Muscle of arm (tissue), 1 donor: ENCODE measurements at regions not wholly inside any gene's neighbourhood (a gene's known extent, or its start where the extent isn't known, plus 50 kb on each side); places are given as distances from the start of the nearest gene placed in this dataset.
"Not testable (repeated sequence)": the region's sequence is repeated elsewhere in the genome, so short reads cannot be mapped to it uniquely, and the experiment has no call there.

ENCODE experiments used
- DNase-seq: peaks from one replicate; pipeline ENCODE4 v3.0.0-alpha.2; 2013

- DNase-seq = no peak
Observed at GRCh38 chr18:70826571-70826970, 537.7 kb downstream of the SOCS6 start.

DNA sequence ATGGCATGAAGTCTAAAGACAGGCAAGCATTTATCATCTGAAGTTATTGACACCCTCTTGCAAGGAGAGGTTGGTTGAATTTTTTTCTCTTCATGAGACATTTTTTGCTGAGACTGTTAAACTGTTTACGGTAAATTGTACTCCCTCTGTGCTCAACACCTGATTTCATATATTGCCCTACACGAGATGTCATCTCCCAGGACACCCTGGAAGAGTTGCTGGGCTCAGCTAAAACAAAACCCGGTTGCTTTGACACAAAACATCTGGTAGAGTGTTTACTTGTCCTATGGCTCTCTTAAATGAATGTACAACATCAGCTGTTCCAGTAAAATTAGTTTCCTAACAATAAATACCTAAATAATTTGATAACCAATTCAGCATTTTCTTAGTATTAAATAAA is 533.8 kb downstream of the SOCS6 start:
- DNase-seq = no peak

DNA sequence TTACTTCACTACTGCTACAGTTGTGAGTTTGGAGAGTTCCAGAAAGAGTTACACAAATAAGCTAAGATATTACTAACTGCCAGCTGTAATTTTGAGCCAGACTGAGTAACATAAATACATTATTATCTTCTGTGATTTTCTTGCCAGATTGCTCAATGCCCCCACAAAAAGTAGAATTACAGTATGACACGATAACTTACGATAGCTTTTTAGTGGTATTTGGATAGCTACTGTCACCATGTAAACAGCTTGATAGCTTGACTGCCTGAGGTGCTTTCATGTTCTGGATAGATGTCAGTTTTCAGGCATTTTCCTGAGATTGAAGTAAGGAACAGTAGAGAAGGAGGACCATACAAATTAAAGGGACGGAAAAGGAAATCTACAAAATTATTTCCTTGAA is 533.3 kb downstream of the SOCS6 start:
- DNase-seq = no peak

GRCh38 chr18:70808481-70809056 is 519.7 kb downstream of the SOCS6 start:
- DNase-seq = no peak

DNA sequence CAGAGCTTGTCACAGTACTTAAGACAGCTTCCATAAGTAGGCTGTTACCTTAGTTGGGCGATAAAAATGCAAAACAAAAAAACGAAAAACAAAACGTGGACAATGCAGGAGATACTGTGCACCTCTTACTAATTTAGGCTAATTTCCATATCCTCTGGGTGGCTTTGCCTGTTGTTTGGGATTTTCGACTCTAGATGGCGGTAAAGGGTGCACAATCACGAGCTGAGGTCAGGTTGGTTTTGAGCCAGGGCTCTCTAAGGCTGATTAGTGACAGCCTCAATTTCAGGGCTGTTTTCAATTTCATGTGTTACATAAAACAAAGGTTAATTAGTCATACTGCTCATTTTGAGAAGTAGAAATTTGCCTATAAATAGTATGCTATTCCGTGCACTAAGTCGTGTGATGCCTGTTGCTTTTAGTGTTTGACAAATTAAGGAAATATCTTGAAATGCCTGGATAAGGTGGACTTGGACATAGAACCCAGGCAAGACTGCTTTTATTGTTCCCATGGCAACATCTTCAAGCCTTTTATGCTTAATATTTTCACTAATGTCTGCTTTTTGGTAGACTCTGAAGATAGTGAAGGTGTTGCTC is 493.1 kb downstream of the SOCS6 start:
- no peak for DNase-seq

GRCh38 chr18:70766254-70766653 is 477.4 kb downstream of the SOCS6 start:
- not testable (repeated sequence) for DNase-seq

- no peak for DNase-seq
Observed at GRCh38 chr18:70762812-70763211, 474.0 kb downstream of the SOCS6 start.

DNA sequence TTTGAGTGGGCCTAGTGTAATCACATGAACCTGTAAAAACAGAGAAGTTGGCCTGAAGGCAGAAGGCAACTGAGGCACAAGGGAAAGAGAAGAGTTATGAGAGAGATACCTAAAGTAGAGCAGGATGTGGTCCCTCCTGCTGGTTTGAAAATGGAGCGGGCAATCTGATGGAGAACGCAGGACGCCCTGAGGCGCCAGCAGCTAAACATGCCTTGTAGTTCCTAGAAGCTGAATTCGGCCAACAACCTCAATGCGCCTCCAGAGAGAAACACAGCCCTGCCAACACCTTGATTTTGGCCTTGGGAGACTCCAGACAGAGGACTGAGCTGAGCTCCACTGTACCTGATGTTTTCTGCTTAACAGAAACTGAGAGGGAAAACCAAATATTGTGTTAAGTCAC is 469.9 kb downstream of the SOCS6 start:
- no peak for DNase-seq

DNA sequence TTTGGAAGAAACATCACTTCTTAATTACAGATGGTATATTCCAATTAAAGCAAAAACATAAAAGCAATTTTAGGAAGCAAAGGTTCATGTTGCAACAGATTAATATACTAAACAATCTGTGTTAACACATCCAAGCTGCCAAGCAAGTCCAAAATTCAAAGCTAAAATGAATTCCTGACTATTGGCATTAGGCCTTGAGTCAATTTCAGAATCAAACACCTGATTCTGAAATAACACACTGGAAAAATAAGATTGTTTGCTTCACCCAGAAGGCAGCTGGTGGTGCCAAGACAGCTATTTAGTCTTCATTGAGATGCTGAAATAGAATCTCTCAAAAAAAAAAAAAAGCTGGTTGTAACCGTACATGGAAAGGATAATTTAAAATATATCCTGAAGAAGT is 465.6 kb downstream of the SOCS6 start:
- DNase-seq = no peak

DNA sequence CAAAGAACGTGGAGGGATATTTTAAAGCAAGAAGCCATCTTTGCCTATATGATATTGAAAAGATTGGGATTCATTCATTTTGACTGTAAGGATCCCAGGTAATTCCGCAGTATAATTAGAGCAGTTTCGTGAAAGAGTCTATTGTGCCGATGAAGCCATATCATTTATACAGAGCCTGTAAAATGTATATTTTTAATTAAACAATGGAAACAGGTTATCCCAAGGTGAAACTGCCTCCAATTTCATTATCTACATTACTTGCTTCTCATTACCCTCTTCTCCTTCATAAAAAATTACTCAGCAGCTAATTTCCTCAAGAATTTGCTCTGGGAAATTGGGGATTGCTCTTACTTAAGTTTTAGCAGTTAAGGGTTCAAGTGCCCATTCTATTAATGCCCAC is 444.1 kb downstream of the SOCS6 start:
- DNase-seq = no peak

DNA sequence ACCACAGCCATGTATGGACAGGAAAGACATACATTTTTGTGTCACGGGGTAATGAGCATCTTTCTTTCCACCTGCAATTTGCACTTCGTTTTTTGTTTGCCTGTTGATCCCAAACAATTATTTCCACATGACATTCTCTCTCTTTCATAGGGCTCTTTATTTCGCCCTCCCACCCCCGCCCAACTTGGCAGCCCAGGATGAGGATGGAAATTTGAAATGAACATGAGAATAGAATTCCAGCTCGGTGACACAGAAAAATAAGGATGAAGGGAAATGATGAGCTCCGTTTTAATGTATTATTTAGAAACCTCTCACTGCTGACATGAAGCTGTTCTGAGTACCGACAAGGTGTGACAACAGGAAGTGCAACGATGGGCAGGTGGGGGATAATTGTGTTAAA is 443.3 kb downstream of the SOCS6 start:
- no peak for DNase-seq

GRCh38 chr18:70720607-70721006 is 431.8 kb downstream of the SOCS6 start:
- no peak for DNase-seq

- no peak for DNase-seq
Observed at GRCh38 chr18:70709720-70710119, 420.9 kb downstream of the SOCS6 start.

DNA sequence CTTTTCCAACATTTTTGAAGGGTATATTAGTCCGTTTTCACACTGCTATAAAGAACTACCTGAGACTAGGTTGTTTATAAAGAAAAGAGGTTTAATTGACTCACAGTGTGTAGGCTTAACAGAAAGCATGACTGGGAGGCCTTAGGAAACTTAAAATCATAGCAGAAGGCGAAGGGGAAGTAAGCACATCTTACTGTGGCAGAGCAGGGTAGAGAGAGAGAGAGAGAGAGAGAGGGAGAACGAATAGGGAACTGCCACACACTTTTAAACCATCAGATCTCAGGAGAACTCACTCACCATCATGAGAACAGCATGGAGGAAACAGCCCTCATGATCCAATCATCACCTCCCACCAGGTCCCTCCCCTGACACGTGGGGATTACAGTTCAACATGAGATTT is 420.3 kb downstream of the SOCS6 start:
- no peak for DNase-seq

GRCh38 chr18:70705831-70706416 is 417.1 kb downstream of the SOCS6 start:
- DNase-seq = no peak

- DNase-seq = no peak
Observed at GRCh38 chr18:70700496-70700895, 411.7 kb downstream of the SOCS6 start.

DNA sequence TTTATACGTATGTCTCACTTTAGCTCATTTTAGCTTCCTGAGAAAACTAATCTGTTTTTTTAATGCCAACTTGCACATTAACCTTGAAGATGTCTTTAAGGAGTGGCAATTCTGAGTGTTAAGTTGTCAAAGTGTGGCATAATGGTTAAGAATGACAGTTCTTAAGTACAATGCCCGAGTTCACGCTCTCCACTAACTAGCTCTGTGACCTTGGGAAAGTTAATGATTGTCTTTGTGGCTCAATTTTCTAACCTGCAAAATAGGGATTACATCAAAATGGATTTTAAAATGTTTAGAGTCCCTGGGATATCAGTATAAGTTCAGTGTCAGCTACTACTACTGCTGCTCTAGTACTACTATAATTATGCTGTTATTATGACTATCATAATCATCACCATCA is 409.7 kb downstream of the SOCS6 start:
- DNase-seq = no peak

- DNase-seq = no peak
Observed at GRCh38 chr18:70693246-70693645, 404.4 kb downstream of the SOCS6 start.

GRCh38 chr18:70689765-70690164 is 400.9 kb downstream of the SOCS6 start:
- DNase-seq = not testable (repeated sequence)

DNA sequence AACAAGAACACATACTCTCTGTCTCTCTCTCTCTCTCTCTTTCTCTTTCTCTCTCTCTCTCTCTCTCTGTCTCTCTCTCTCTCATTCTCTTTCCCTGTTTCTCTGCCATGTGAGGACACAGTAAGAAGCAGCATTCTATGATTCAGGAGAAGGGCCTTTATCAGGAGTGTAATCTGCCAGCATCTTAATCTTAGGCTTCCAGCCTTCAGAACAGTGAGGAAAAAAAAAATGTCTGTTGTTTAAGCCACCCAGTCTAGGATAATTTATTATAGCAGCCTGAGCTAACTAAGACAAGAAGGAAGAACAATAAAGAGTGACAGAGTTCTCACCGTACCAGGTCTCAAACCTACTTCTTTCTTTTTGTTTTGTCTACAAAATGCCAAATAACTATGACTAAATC is 399.4 kb downstream of the SOCS6 start:
- DNase-seq = no peak

DNA sequence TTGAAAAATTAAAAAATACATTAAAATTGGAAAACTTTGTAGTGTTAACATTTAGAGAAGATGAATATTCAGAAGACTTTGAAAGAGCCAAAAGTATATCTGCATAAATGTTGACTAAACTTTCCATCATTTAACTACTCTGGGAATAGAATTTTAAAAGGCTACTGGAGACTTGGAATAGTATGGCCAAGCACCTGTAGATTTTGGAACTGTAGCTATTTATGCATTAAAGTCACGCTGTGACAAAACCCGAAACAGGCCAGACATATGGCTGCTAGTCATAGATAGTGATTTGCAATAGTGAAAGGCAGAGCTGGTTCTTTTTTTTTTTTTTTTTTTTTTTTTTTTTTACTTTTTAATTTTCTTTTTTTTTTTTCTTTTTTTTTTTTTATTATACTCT is 396.0 kb downstream of the SOCS6 start:
- DNase-seq = no peak

GRCh38 chr18:70683263-70683662 is 394.4 kb downstream of the SOCS6 start:
- no peak for DNase-seq

DNA sequence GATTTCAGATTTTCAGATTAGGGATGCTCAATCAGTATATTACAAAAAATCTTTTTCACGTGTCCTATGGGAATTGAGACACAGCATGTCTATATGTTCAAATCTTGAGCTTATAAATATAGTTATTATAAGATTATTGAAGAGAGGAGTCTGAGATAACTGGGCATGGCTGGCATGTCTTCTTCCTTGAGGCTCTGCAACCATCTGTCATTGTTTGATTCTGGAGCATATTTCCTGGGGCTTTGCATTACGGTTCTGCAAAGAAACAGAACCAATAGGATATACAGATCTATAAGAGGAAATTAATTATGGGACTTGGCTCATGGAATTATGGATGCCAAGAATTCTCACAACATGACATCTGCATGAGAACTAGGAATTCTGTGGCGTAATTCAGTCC is 386.1 kb downstream of the SOCS6 start:
- no peak for DNase-seq

DNA sequence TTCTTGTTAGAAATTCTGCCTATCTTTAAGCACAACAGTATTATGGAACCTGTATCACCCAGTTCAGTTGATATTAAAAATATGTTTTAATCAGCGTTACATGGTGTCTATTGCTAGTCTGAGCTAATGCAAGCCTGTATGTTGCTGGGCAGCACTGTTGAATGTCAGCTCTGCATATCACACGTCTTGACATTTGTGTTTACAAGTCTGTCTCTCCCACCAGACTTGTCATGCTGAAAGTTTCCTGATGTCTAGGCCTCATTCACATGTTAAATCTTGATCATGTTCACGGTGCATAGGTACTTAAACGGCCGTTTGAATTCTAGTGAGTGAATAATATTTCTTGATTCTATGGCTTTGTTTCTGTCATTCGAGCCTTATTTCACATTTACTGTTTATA is 385.0 kb downstream of the SOCS6 start:
- DNase-seq = no peak
